K562 (cell line): ENCODE measurements at regions not wholly inside any gene's neighbourhood (a gene's known extent, or its start where the extent isn't known, plus 50 kb on each side); places are given as distances from the start of the nearest gene placed in this dataset.
A peak's percentile ranks its signal among the peaks of the same experiment; 100 is the strongest.

ENCODE experiments used
- ATAC-seq: fragments of 200-7000 bp; cut with Tn5 transposase; 3 replicates; pipeline ENCODE4 v1.9.1; 2020; ENCODE audit warnings: moderate library complexity
- BruUV-seq: library from RNA; stranded (reverse); fragments of 400-500 nt; replicated peaks from 2 replicates; lab custom pipeline; 2021; lab: Mats Ljungman, UMichigan
- CTCF ChIA-PET: fragments of 300-600 bp; formaldehyde crosslinking; extraction: SDS; loops from one replicate; lab custom pipeline; 2021; ENCODE audit warnings: low intra/inter-chr PET ratio; lab: Yijun Ruan, JAX
- POLR2A ChIA-PET: fragments of 300-600, 350-650 bp; sonication (Branson Sonifier 250); formaldehyde crosslinking; extraction: SDS; loops from one replicate; lab custom pipeline; 2021; ENCODE audit warnings: antibody characterized with exemption, inconsistent platforms; lab: Yijun Ruan, JAX
- DNase-seq, 4 experiments: peaks; one replicate each; pipeline versions ENCODE4 v3.0.0 to v3.0.0-alpha.2; 2011 to 2018; ENCODE audit warnings: low spot score in 3 of 4, mixed read lengths in 3 of 4; ENCODE audit errors: extremely low read depth in 1 of 4
- FAIRE-seq: peaks from 2 replicates; lab custom pipeline; 2011; peaks lifted over from hg19 to GRCh38; lab: Jason Lieb, UNC
- H2AFZ ChIP-seq: 2 replicates; pipeline ENCODE4 v1.6.0; 2011; ENCODE audit warnings: low read depth, low read length, control low read depth, inconsistent platforms
- H3K27ac ChIP-seq: fragments of 200-600 bp; 3 replicates; pipeline ENCODE4 v1.8.0; 2011; ENCODE audit warnings: low read depth, mild to moderate bottlenecking, control low read depth, inconsistent platforms, low read length, moderate library complexity, mixed read lengths; ENCODE audit errors: extremely low read depth
- H3K27me3 ChIP-seq, 2 experiments: fragments of 300-600 bp in 1 of 2; 2 replicates in 1 of 2; 3 replicates in 1 of 2; pipeline versions ENCODE4 v1.6.0 to v1.8.0; 2011; ENCODE audit warnings: inconsistent platforms in 2 of 2, low read length in 2 of 2, mild to moderate bottlenecking in 1 of 2, mixed read lengths in 1 of 2, moderate library complexity in 1 of 2; ENCODE audit not compliant: control insufficient read depth in 2 of 2, insufficient read depth in 2 of 2
- H3K36me3 ChIP-seq: fragments of 300-600 bp; 3 replicates; pipeline ENCODE4 v1.8.0; 2011; ENCODE audit warnings: mild to moderate bottlenecking, low read length, inconsistent platforms; ENCODE audit not compliant: control insufficient read depth, insufficient read depth
- H3K4me1 ChIP-seq, 2 experiments: fragments of 200-600 bp in 1 of 2; replicated peaks in 1 of 2; 2 replicates in 1 of 2; 3 replicates in 1 of 2; pipeline versions ENCODE4 v1.5.1 to v1.8.0; 2011; ENCODE audit warnings: inconsistent platforms in 2 of 2, low read length in 2 of 2, mild to moderate bottlenecking in 1 of 2, mixed read lengths in 1 of 2, moderate library complexity in 1 of 2; ENCODE audit not compliant: control insufficient read depth in 2 of 2, insufficient read depth in 2 of 2
- H3K4me2 ChIP-seq: 2 replicates; pipeline ENCODE4 v1.6.1; 2011; ENCODE audit warnings: low read length, control low read depth, inconsistent platforms, mixed read lengths; ENCODE audit not compliant: insufficient read depth
- H3K4me3 ChIP-seq: fragments of 200-600 bp; sonication (generic), shearing (Covaris generic); 2 replicates; pipeline ENCODE4 v1.5.1; 2016; ENCODE audit warnings: control low read depth, inconsistent platforms
- H3K79me2 ChIP-seq: fragments of 200-600 bp; 3 replicates; pipeline ENCODE4 v1.8.0; 2011; ENCODE audit warnings: low read length, inconsistent platforms; ENCODE audit not compliant: control insufficient read depth, insufficient read depth
- H3K9ac ChIP-seq, 2 experiments: 2 replicates each; pipeline versions ENCODE4 v1.6.0 to v1.6.1; 2011; ENCODE audit warnings: low read depth in 2 of 2, low read length in 2 of 2, control low read depth in 1 of 2, inconsistent platforms in 1 of 2, mild to moderate bottlenecking in 1 of 2, mixed read lengths in 1 of 2; ENCODE audit not compliant: insufficient read depth in 1 of 2
- H3K9me1 ChIP-seq: one replicate; pipeline ENCODE4 v1.6.0; 2011; ENCODE audit warnings: inconsistent platforms, mild to moderate bottlenecking, low read length, moderate library complexity; ENCODE audit not compliant: control insufficient read depth, insufficient read depth
- H3K9me3 ChIP-seq: replicated peaks from 2 replicates; pipeline ENCODE4 v1.5.1; 2011; ENCODE audit warnings: low read depth, low read length, inconsistent platforms; ENCODE audit not compliant: control insufficient read depth, insufficient read depth
- H4K20me1 ChIP-seq: replicated peaks from 2 replicates; pipeline ENCODE4 v1.6.1; 2011; ENCODE audit warnings: low read length, inconsistent platforms, mixed read lengths; ENCODE audit not compliant: control insufficient read depth, insufficient read depth
- ARID4B ChIP-seq: sonication (generic); formaldehyde crosslinking; IDR thresholded peaks from 2 replicates; pipeline ENCODE4 v1.8.0; 2022; ENCODE audit warnings: mild to moderate bottlenecking, missing genetic modification reagents
- BACH1 ChIP-seq: fragments of 200-800 bp; sonication (Bioruptor generic); IDR thresholded peaks from 2 replicates; pipeline ENCODE4 v1.6.1; 2016; ENCODE audit warnings: missing genetic modification characterization, missing compliant biosample characterization
- BDP1 ChIP-seq: IDR thresholded peaks from 3 replicates; pipeline ENCODE4 v1.6.1; 2011; ENCODE audit not compliant: insufficient read length, insufficient read depth
- CBFB ChIP-seq: sonication (generic); formaldehyde crosslinking; IDR thresholded peaks from 2 replicates; pipeline ENCODE4 v1.4.0; 2020; ENCODE audit warnings: mild to moderate bottlenecking, missing genetic modification reagents
- FOXJ2 ChIP-seq: fragments of 200-800 bp; sonication (Bioruptor generic); IDR thresholded peaks from 2 replicates; pipeline ENCODE4 v1.6.1; 2016; ENCODE audit warnings: missing genetic modification characterization, missing compliant biosample characterization
- GATAD2A ChIP-seq: fragments of 450-650 bp; IDR thresholded peaks from 2 replicates; pipeline ENCODE4 v1.6.1; 2017
- MEF2D ChIP-seq: conservative IDR thresholded peaks from 2 replicates; pipeline ENCODE4 v1.6.1; 2016; ENCODE audit warnings: low read depth, missing genetic modification characterization, missing compliant biosample characterization
- NFIC ChIP-seq: fragments of 450-650 bp; IDR thresholded peaks from 2 replicates; pipeline ENCODE4 v1.6.1; 2017; ENCODE audit warnings: mild to moderate bottlenecking, inconsistent platforms
- NFIX ChIP-seq: fragments of 250-450 bp; sonication (Bioruptor Pico); IDR thresholded peaks from 2 replicates; pipeline ENCODE4 v1.4.0; 2020; ENCODE audit warnings: low read depth, mild to moderate bottlenecking, moderate library complexity
- NR0B1 ChIP-seq: fragments of 450-650 bp; IDR thresholded peaks from one replicate; pipeline ENCODE4 v1.6.1; 2018; ENCODE audit warnings: mild to moderate bottlenecking, moderate library complexity; ENCODE audit not compliant: partially characterized antibody
- POLR2AphosphoS5 ChIP-seq: IDR thresholded peaks from 2 replicates; pipeline ENCODE4 v1.6.1; 2011; ENCODE audit warnings: mild to moderate bottlenecking, low read depth, low read length, moderate library complexity; ENCODE audit not compliant: control insufficient read depth, insufficient read depth
- SRSF7 ChIP-seq: fragments of 200-400 bp; formaldehyde crosslinking; optimal IDR thresholded peaks from 2 replicates; pipeline ENCODE3; 2017; ENCODE audit warnings: mild to moderate bottlenecking, low read depth, low read length
- ZNF197 ChIP-seq: fragments of 200-800 bp; sonication (Bioruptor generic); IDR thresholded peaks from 2 replicates; pipeline ENCODE4 v1.6.1; 2016; ENCODE audit warnings: low read depth, missing genetic modification characterization, missing compliant biosample characterization
- WGBS: fragments of 100-300 bp; shearing (Covaris generic); methylation state at CpG from one replicate; pipeline ENCODE4 v1.1.6; 2016; ENCODE audit warnings: low coverage, mixed read lengths; ENCODE audit not compliant: insufficient coverage; ENCODE audit errors: missing lambda C conversion rate; 5-methylcytosine and 5-hydroxymethylcytosine counted together
- in situ Hi-C: fragments of 300-500 bp; cut with MboI; formaldehyde crosslinking; loops from 4 replicates; pipeline ENCODE4 v1.15.0; 2018; ENCODE audit warnings: inconsistent platforms, mixed read lengths
- intact Hi-C: fragments of 100-400 bp; cut with micrococcal nuclease; formaldehyde crosslinking; loops from 2 replicates; pipeline ENCODE4 v1.14.2; 2022

GRCh38 chr4:28536124-28536523 lies 1675.5 kb downstream of the STIM2 start:
- in situ Hi-C loops: no loop called here

GRCh38 chr4:28545986-28546385 lies 1685.3 kb downstream of the STIM2 start:
- no peaks in the 10 kb centered on the region for H3K4me1 ChIP-seq
- no peaks in the 10 kb centered on the region for H3K79me2 ChIP-seq
- 0% methylated on average over 1 of the region's 1 CpG for WGBS
- no peaks in the 10 kb centered on the region for H3K27me3 ChIP-seq
- POLR2A ChIA-PET: no interaction called here
- H2AFZ ChIP-seq: no peak overlapping the region
- H3K36me3 ChIP-seq: no peaks in the 10 kb centered on the region
- ATAC-seq (no peak), FAIRE-seq (no peak), DNase-seq (no peak)
- no peaks in the 10 kb centered on the region for H4K20me1 ChIP-seq
- H3K9me1 ChIP-seq: no peaks in the 10 kb centered on the region
- TF ChIP-seq CBFB (no peak), BACH1 (tag) (no peak), GATAD2A (no peak), POLR2AphosphoS5 (no peak), NR0B1 (no peak), FOXJ2 (tag) (no peak), ZNF197 (CRISPR knock-in tag) (no peak), ARID4B (CRISPR knock-in tag) (no peak), SRSF7 (no peak)
- TF ChIP-seq, all 486 proteins: peak for 0
- CTCF ChIA-PET: no interaction called here
- H3K4me2 ChIP-seq: no peak overlapping the region
- BruUV-seq: no TSS peak
- intact Hi-C loops (no loop called here), in situ Hi-C loops (no loop called here)
- H3K27ac ChIP-seq: no peak overlapping the region
- H3K9me3 ChIP-seq: no peaks in the 10 kb centered on the region
- H3K9ac ChIP-seq: no peak overlapping the region
- no peak overlapping the region for H3K4me3 ChIP-seq

More at GRCh38 chr4:28536124-28536523, 1675.5 kb downstream of the STIM2 start:
- H3K9me3 ChIP-seq: no peaks in the 10 kb centered on the region
- 3% methylated on average over 2 of the region's 2 CpGs for WGBS
- H3K27ac ChIP-seq: no peak overlapping the region
- no peak for TF ChIP-seq BDP1
- TF ChIP-seq MEF2D (tag): no peak
- TF ChIP-seq NFIX (CRISPR knock-in tag): peak; percentile 66
- peak; percentile 70 for TF ChIP-seq NFIC
- no peak overlapping the region for H3K4me3 ChIP-seq
- intact Hi-C loops: no loop called here
- CTCF ChIA-PET: no interaction called here
- H3K9me1 ChIP-seq: no peaks in the 10 kb centered on the region
- DNase-seq (no peak), FAIRE-seq (no peak), ATAC-seq (no peak)
- H3K79me2 ChIP-seq: no peaks in the 10 kb centered on the region
- no peak overlapping the region for H3K9ac ChIP-seq
- H2AFZ ChIP-seq: no peak overlapping the region
- no TSS peak for BruUV-seq
- H3K27me3 ChIP-seq: no peaks in the 10 kb centered on the region
- POLR2A ChIA-PET: no interaction called here
- H3K4me1 ChIP-seq: no peaks in the 10 kb centered on the region
- H4K20me1 ChIP-seq: no peaks in the 10 kb centered on the region
- H3K36me3 ChIP-seq: no peaks in the 10 kb centered on the region
- no peak overlapping the region for H3K4me2 ChIP-seq
